ENCODE measurements at regions not wholly inside any gene's neighbourhood (a gene's known extent, or its start where the extent isn't known, plus 50 kb on each side); places are given as distances from the start of the nearest gene placed in this dataset.

- CTCF ChIA-PET, result no interaction called here
- POLR2A ChIA-PET, result no interaction called here
- no peak for TF ChIP-seq CTCF (IDR thresholded peaks at IDR 0.05; ENCODE audit: control extremely low read depth, extremely low read depth, low read depth, missing control alignments)
- DNase-seq (ENCODE audit: extremely low spot score), result no peak
Observed at GRCh38 chr14:44701563-44702263, 194.6 kb upstream of the FSCB start.

GRCh38 chr14:44700694-44701093 is 193.6 kb upstream of the FSCB start:
- no peak for TF ChIP-seq CTCF (IDR thresholded peaks at IDR 0.05; ENCODE audit: control extremely low read depth, extremely low read depth, low read depth, missing control alignments)
- ChIA-PET POLR2A (no interaction called here), CTCF (no interaction called here)
- no peak for DNase-seq (ENCODE audit: extremely low spot score)

- ChIA-PET POLR2A (no interaction called here), CTCF (no interaction called here)
- TF ChIP-seq CTCF (IDR thresholded peaks at IDR 0.05; ENCODE audit: control extremely low read depth, extremely low read depth, low read depth, missing control alignments), result no peak
- DNase-seq (ENCODE audit: extremely low spot score), result no peak
Observed at GRCh38 chr14:44700184-44700583, 193.1 kb upstream of the FSCB start.

- POLR2A ChIA-PET, result no interaction called here
- no peak for DNase-seq (ENCODE audit: extremely low spot score)
- no peak for TF ChIP-seq CTCF (IDR thresholded peaks at IDR 0.05; ENCODE audit: control extremely low read depth, extremely low read depth, low read depth, missing control alignments)
- CTCF ChIA-PET, result no interaction called here
Observed at GRCh38 chr14:44699391-44699790, 192.3 kb upstream of the FSCB start.

- CTCF ChIA-PET, result no interaction called here
- no peak for DNase-seq (ENCODE audit: extremely low spot score)
- POLR2A ChIA-PET, result no interaction called here
- TF ChIP-seq CTCF (IDR thresholded peaks at IDR 0.05; ENCODE audit: control extremely low read depth, extremely low read depth, low read depth, missing control alignments), result no peak
Observed at GRCh38 chr14:44669496-44669895, 162.4 kb upstream of the FSCB start.

- POLR2A ChIA-PET, result no interaction called here
Observed at GRCh38 chr14:44663136-44663535, 156.1 kb upstream of the FSCB start.

More at GRCh38 chr14:44663136-44663535, 156.1 kb upstream of the FSCB start:
- no peak for TF ChIP-seq CTCF (IDR thresholded peaks at IDR 0.05; ENCODE audit: control extremely low read depth, extremely low read depth, low read depth, missing control alignments)
- DNase-seq (ENCODE audit: extremely low spot score), result no peak
- CTCF ChIA-PET, result no interaction called here

Data from GM10248 (cell line).